WTC11 (cell line): ENCODE measurements at regions not wholly inside any gene's neighbourhood (a gene's known extent, or its start where the extent isn't known, plus 50 kb on each side); places are given as distances from the start of the nearest gene placed in this dataset.

Source experiments
- ATAC-seq: fragments of 200-7000 bp; cut with Tn5 transposase; 2 replicates; pipeline ENCODE4 v1.10.0; 2021; ENCODE audit warnings: mild to moderate bottlenecking, moderate library complexity
- CTCF ChIA-PET: fragments of 300-600 bp; sonication (Branson Sonifier 250); formaldehyde crosslinking; loops from one replicate; lab custom pipeline; 2021; ENCODE audit warnings: antibody characterized with exemption; lab: Charles Lee
- POLR2A ChIA-PET: fragments of 350-600 bp; sonication (Branson Sonifier 250); formaldehyde crosslinking; loops from one replicate; lab custom pipeline; 2021; ENCODE audit warnings: antibody characterized with exemption; lab: Charles Lee
- DNase-seq: peaks from one replicate; pipeline ENCODE4 v3.0.0; 2021; ENCODE audit warnings: low spot score
- H3K27ac Mint-ChIP-seq: 2 replicates; pipeline ENCODE4 v1.8.0; 2021; ENCODE audit warnings: mixed read lengths
- H3K27me3 Mint-ChIP-seq: 2 replicates; pipeline ENCODE4 v1.8.0; 2021; ENCODE audit warnings: low read depth, mild to moderate bottlenecking, moderate library complexity, mixed read lengths
- H3K36me3 Mint-ChIP-seq: 2 replicates; pipeline ENCODE4 v1.8.0; 2021; ENCODE audit warnings: mixed read lengths
- H3K4me1 Mint-ChIP-seq: 2 replicates; pipeline ENCODE4 v1.8.0; 2022; ENCODE audit warnings: mixed read lengths
- H3K4me3 Mint-ChIP-seq: 2 replicates; pipeline ENCODE4 v1.8.0; 2021; ENCODE audit warnings: mild to moderate bottlenecking, moderate library complexity, mixed read lengths
- H3K9me3 Mint-ChIP-seq: 2 replicates; pipeline ENCODE4 v1.8.0; 2021; ENCODE audit warnings: mixed read lengths
- ARID4B ChIP-seq: sonication (generic); formaldehyde crosslinking; IDR thresholded peaks from 2 replicates; pipeline ENCODE4 v1.8.0; 2023; ENCODE audit warnings: missing genetic modification reagents, mild to moderate bottlenecking, borderline replicate concordance
- ATF6 ChIP-seq: sonication (generic); formaldehyde crosslinking; IDR thresholded peaks from 2 replicates; pipeline ENCODE4 v1.8.1; 2023; ENCODE audit warnings: mild to moderate bottlenecking, missing genetic modification reagents
- CDX4 ChIP-seq: fragments of 250-450 bp; sonication (Bioruptor Pico); IDR thresholded peaks from 2 replicates; pipeline ENCODE4 v1.9.0; 2021; ENCODE audit warnings: moderate library complexity, mild to moderate bottlenecking, inconsistent platforms, borderline replicate concordance
- EMX1 ChIP-seq: fragments of 250-450 bp; sonication (Bioruptor Pico); IDR thresholded peaks from 2 replicates; pipeline ENCODE4 v1.8.0; 2021; ENCODE audit warnings: mild to moderate bottlenecking
- HMGXB4 ChIP-seq: sonication (generic); formaldehyde crosslinking; IDR thresholded peaks from 2 replicates; pipeline ENCODE4 v1.8.1; 2023; ENCODE audit warnings: mild to moderate bottlenecking, moderate library complexity, missing genetic modification reagents
- MLX ChIP-seq: sonication (generic); formaldehyde crosslinking; IDR thresholded peaks from 2 replicates; pipeline ENCODE4 v1.8.1; 2023; ENCODE audit warnings: mild to moderate bottlenecking, missing genetic modification reagents, moderate library complexity
- MYBL2 ChIP-seq: sonication (generic); formaldehyde crosslinking; IDR thresholded peaks from 2 replicates; pipeline ENCODE4 v1.8.1; 2023; ENCODE audit warnings: mild to moderate bottlenecking, moderate library complexity, missing genetic modification reagents
- NFATC4 ChIP-seq: fragments of 250-450 bp; sonication (Bioruptor Pico); IDR thresholded peaks from 2 replicates; pipeline ENCODE4 v1.9.0; 2021; ENCODE audit warnings: mild to moderate bottlenecking
- NFE2L1 ChIP-seq: sonication (generic); formaldehyde crosslinking; IDR thresholded peaks from 2 replicates; pipeline ENCODE4 v1.8.1; 2023; ENCODE audit warnings: missing genetic modification reagents
- NR2C2 ChIP-seq: sonication (generic); formaldehyde crosslinking; IDR thresholded peaks from 2 replicates; pipeline ENCODE4 v1.8.0; 2022; ENCODE audit warnings: mild to moderate bottlenecking, missing genetic modification reagents
- NR3C1 ChIP-seq: sonication (generic); formaldehyde crosslinking; conservative IDR thresholded peaks from 2 replicates; pipeline ENCODE4 v1.8.1; 2023; ENCODE audit warnings: low read depth, mild to moderate bottlenecking, missing genetic modification reagents
- PRRX2 ChIP-seq: fragments of 250-450 bp; sonication (Bioruptor Pico); IDR thresholded peaks from 2 replicates; pipeline ENCODE4 v1.8.0; 2021; ENCODE audit warnings: mild to moderate bottlenecking
- TEAD4 ChIP-seq: sonication (generic); formaldehyde crosslinking; IDR thresholded peaks from 2 replicates; pipeline ENCODE4 v1.8.0; 2022; ENCODE audit warnings: mild to moderate bottlenecking, missing genetic modification reagents
- ZBTB21 ChIP-seq: sonication (generic); formaldehyde crosslinking; IDR thresholded peaks from 2 replicates; pipeline ENCODE4 v1.8.1; 2023; ENCODE audit warnings: mild to moderate bottlenecking, missing genetic modification reagents, borderline replicate concordance
- ZBTB43 ChIP-seq: sonication (generic); formaldehyde crosslinking; IDR thresholded peaks from 2 replicates; pipeline ENCODE4 v1.8.1; 2023; ENCODE audit warnings: mild to moderate bottlenecking, missing genetic modification reagents
- ZNF121 ChIP-seq: sonication (generic); formaldehyde crosslinking; IDR thresholded peaks from 2 replicates; pipeline ENCODE4 v1.8.0; 2023; ENCODE audit warnings: missing genetic modification reagents
- ZNF138 ChIP-seq: sonication (generic); formaldehyde crosslinking; conservative IDR thresholded peaks from 2 replicates; pipeline ENCODE4 v1.8.1; 2022; ENCODE audit warnings: mild to moderate bottlenecking, moderate library complexity, missing genetic modification reagents
- ZNF281 ChIP-seq: sonication (generic); formaldehyde crosslinking; IDR thresholded peaks from 2 replicates; pipeline ENCODE4 v1.8.0; 2023; ENCODE audit warnings: mild to moderate bottlenecking, missing genetic modification reagents

GRCh38 chr14:49036266-49036665, 549.9 kb downstream of the RPS29 start:
- POLR2A ChIA-PET: no interaction called here
- ATAC-seq (no peak), DNase-seq (no peak)
- peaks cover 12% of the 10 kb centered on the region for H3K36me3 Mint-ChIP-seq
- peaks cover 39% of the 10 kb centered on the region for H3K9me3 Mint-ChIP-seq
- TF ChIP-seq ZNF121 (CRISPR knock-in tag) (no peak), PRRX2 (CRISPR knock-in tag) (no peak), ARID4B (no peak), CDX4 (CRISPR knock-in tag) (no peak), NFE2L1 (CRISPR knock-in tag) (no peak), TEAD4 (CRISPR knock-in tag) (no peak), NFATC4 (no peak), ZBTB43 (CRISPR knock-in tag) (no peak), HMGXB4 (CRISPR knock-in tag) (no peak), MLX (no peak), ZNF138 (no peak)
- no peak overlapping the region for H3K27ac Mint-ChIP-seq
- H3K27me3 Mint-ChIP-seq: no peaks in the 10 kb centered on the region
- CTCF ChIA-PET: no interaction called here
- no peak overlapping the region for H3K4me3 Mint-ChIP-seq
- H3K4me1 Mint-ChIP-seq: peaks cover 9% of the 10 kb centered on the region

GRCh38 chr14:49033131-49033530, 553.0 kb downstream of the RPS29 start:
- Mint-ChIP-seq H3K4me3 (no peak overlapping the region), H3K9me3 (peaks cover 30% of the 10 kb centered on the region), H3K4me1 (peaks cover 9% of the 10 kb centered on the region), H3K27ac (no peak overlapping the region), H3K36me3 (peaks cover 7% of the 10 kb centered on the region; the same call in 1 of the 2 replicates), H3K27me3 (no peaks in the 10 kb centered on the region)
- peak; percentile 14 for DNase-seq
- ChIA-PET CTCF (no interaction called here), POLR2A (no interaction called here)
- TF ChIP-seq MYBL2 (CRISPR knock-in tag) (no peak), CDX4 (CRISPR knock-in tag) (no peak), EMX1 (no peak), NR2C2 (no peak), NR3C1 (CRISPR knock-in tag) (no peak), HMGXB4 (CRISPR knock-in tag) (no peak), ATF6 (CRISPR knock-in tag) (no peak), ZNF281 (no peak), ZBTB21 (CRISPR knock-in tag) (no peak)
- ATAC-seq: peak; percentile 73
